G401.6 (cell line): ENCODE measurements at regions not wholly inside any gene's neighbourhood (a gene's known extent, or its start where the extent isn't known, plus 50 kb on each side); places are given as distances from the start of the nearest gene placed in this dataset.

Experiments used
- FAIRE-seq: peaks from 2 replicates; lab custom pipeline; 2012; peaks lifted over from hg19 to GRCh38; lab: Jason Lieb, UNC

GRCh38 chr3:30222441-30222840, 384.0 kb upstream of the TGFBR2 start:
- no peak for FAIRE-seq

GRCh38 chr3:30225021-30225420, 381.4 kb upstream of the TGFBR2 start:
- no peak for FAIRE-seq

- no peak for FAIRE-seq
Measured at GRCh38 chr3:30226601-30227151, 379.7 kb upstream of the TGFBR2 start.

- no peak for FAIRE-seq
Measured at GRCh38 chr3:30227571-30228301, 378.7 kb upstream of the TGFBR2 start.

- no peak for FAIRE-seq
Measured at GRCh38 chr3:30228302-30228631, 378.1 kb upstream of the TGFBR2 start.

- no peak for FAIRE-seq
Measured at GRCh38 chr3:30231277-30232141, 374.9 kb upstream of the TGFBR2 start.

GRCh38 chr3:30232142-30232541, 374.3 kb upstream of the TGFBR2 start:
- FAIRE-seq, result no peak

- FAIRE-seq, result no peak
Measured at GRCh38 chr3:30233913-30234646, 372.3 kb upstream of the TGFBR2 start.

- no peak for FAIRE-seq
Measured at GRCh38 chr3:30236011-30236410, 370.4 kb upstream of the TGFBR2 start.

- no peak for FAIRE-seq
Measured at GRCh38 chr3:30241721-30242120, 364.7 kb upstream of the TGFBR2 start.

GRCh38 chr3:30245858-30246622, 360.4 kb upstream of the TGFBR2 start:
- no peak for FAIRE-seq

GRCh38 chr3:30248423-30248822, 358.0 kb upstream of the TGFBR2 start:
- FAIRE-seq, result no peak

GRCh38 chr3:30252474-30252873, 353.9 kb upstream of the TGFBR2 start:
- no peak for FAIRE-seq

GRCh38 chr3:30253832-30254231, 352.6 kb upstream of the TGFBR2 start:
- no peak for FAIRE-seq

- FAIRE-seq, result no peak
Measured at GRCh38 chr3:30256474-30256873, 349.9 kb upstream of the TGFBR2 start.

- FAIRE-seq, result no peak
Measured at GRCh38 chr3:30258426-30259392, 347.7 kb upstream of the TGFBR2 start.

- FAIRE-seq, result no peak
Measured at GRCh38 chr3:30259730-30260129, 346.7 kb upstream of the TGFBR2 start.

GRCh38 chr3:30260762-30261161, 345.6 kb upstream of the TGFBR2 start:
- FAIRE-seq, result no peak

GRCh38 chr3:30263238-30263924, 343.0 kb upstream of the TGFBR2 start:
- no peak for FAIRE-seq

GRCh38 chr3:30263925-30264313, 342.5 kb upstream of the TGFBR2 start:
- FAIRE-seq, result no peak
